ENCODE measurements at regions not wholly inside any gene's neighbourhood (a gene's known extent, or its start where the extent isn't known, plus 50 kb on each side); places are given as distances from the start of the nearest gene placed in this dataset.
"Not testable (repeated sequence)": the region's sequence is repeated elsewhere in the genome, so short reads cannot be mapped to it uniquely, and the experiment has no call there.

DNA sequence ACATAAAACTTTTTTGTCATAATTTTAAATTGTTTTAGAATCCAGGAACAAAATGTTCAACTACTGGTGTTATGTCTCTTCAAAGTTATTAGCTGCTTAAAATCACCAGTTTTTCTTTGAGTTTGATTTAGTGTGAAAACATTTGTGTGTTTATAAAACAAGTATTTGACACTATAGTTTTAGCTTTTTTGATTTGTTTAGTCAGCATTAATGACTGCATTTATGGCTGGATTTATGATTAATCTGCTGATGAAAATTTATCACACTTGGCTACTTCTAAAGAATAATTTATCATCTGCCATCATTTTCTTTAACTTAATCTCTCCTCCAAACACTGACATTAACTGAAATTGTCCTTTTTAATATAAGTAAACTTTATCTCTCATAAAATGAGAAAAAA lies 1465.9 kb upstream of the SLC10A2 start:
- DNase-seq (ENCODE audit: low spot score): no peak

DNA sequence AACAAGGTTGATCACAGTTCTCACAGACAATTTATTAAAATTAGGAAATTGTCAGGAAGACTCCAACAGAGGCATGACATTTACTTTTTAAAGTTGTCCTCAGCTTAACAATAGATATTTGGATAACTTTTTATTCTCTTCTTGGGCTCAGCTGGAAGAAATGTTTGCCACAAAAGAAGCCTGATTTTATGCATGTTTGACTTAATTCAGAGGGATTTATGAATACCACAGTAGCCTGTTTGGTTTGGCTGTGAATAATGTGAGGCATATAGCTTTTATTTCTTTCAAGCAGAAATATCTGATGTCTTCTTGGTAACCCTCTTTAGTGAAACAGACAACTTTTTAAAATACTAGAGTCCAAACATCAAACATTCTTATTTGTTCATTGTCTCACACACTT lies 1464.5 kb upstream of the SLC10A2 start:
- DNase-seq (ENCODE audit: low spot score): no peak

DNA sequence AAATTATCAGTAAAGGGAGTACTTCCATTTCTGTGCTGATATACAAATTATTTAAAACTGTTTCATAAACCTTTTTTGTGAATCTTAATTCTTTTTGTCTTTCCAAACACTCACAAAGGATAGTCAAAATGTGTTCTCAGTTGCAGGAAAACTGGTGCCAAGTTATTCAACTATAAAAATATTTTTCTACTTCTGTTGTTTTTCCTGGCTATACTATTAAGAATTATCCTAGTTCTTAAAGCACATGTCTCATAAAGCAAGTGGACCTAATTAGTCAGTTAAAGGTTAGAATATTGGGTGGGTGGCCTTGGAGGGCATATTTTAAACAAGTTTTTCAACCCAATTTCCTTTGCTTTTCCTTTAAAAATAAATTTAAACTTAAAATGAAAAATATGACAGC lies 1460.3 kb upstream of the SLC10A2 start:
- DNase-seq (ENCODE audit: low spot score): no peak

- no peak for DNase-seq (ENCODE audit: low spot score)
Measured at GRCh38 chr13:104525467-104525866, 1459.2 kb upstream of the SLC10A2 start.

DNA sequence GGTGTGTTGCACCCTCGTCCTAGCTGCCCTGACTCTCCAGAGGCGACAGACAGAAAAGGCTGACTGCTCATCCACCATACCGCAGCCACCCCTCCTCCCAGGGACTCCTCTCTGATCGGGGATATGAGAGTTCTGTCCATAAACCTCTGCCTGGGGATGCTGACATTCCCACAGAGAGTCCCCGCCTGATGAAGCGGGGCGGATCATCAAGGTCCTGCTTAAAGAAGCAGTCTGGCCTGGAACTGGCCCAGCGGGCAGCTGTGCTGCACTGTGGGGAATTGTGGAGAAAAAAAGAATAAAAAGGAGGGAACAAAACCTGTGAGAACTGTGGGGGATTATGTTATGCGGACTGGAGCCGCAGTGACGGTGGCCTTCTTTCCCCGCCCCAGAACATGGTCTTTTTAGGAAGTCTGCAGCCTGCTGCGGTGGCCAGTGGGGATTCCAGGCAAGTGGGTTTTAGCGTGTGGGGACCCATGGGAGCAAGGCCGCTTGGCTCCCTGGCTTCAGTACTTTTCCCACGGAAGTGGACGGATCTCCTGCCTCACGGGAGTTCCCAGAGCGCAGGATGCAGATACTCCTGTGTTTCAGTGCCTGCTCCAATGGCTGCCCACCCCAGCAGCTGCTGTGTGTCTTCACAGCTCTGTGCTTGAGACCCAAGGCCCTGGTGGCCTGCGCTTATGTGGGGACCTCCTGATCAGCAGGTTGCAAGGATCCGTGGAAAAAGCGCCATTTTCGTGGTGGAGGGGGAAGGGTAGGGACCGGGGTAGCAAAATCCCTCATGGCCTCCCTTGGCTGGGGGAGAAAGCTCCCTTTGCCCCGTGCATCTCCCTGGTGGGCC lies 1456.2 kb upstream of the SLC10A2 start:
- no peak for DNase-seq (ENCODE audit: low spot score)

GRCh38 chr13:104510422-104510821 lies 1444.2 kb upstream of the SLC10A2 start:
- no peak for DNase-seq (ENCODE audit: low spot score)

DNA sequence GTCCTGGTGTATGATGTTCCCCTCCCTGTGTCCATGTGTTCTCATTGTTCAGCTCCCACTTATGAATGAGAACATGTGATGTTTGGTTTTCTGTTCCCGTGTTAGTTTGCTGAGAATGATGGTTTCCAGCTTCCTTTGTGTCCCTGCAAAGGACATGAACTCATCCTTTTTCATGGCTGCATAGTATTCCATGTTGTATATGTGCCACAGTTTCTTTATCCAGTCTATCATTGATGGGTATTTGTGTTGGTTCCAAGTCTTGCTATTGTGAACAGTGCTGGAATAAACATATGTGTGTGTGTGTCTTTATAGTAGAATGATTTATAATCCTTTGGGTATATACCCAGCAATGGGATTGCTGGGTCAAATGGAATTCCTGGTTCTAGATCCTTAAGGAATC lies 1427.3 kb upstream of the SLC10A2 start:
- not testable (repeated sequence) for DNase-seq (ENCODE audit: low spot score)

DNA sequence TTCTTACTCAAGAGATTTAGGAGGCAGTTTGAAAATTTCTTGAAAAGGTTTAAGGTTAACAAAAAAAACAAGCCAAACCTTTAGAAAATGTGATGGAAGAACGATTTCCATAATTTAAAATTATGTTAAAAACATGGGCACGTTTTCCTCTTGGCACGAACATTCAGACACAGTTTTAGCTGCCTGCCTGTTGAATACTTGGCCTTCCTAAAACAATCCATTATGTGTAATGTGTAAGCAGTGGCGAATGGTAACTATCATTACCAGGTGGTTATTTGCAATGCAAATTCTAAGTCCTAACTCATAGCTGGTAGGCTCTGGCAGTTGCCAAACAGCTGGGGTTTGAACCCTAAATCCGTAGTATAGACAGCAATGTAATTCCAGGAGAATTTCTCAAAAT lies 1425.7 kb upstream of the SLC10A2 start:
- no peak for DNase-seq (ENCODE audit: low spot score)

GRCh38 chr13:104487006-104487405 lies 1420.8 kb upstream of the SLC10A2 start:
- DNase-seq (ENCODE audit: low spot score): no peak

GRCh38 chr13:104485571-104485970 lies 1419.4 kb upstream of the SLC10A2 start:
- no peak for DNase-seq (ENCODE audit: low spot score)

- DNase-seq (ENCODE audit: low spot score): no peak
Measured at GRCh38 chr13:104483631-104484030, 1417.4 kb upstream of the SLC10A2 start.

DNA sequence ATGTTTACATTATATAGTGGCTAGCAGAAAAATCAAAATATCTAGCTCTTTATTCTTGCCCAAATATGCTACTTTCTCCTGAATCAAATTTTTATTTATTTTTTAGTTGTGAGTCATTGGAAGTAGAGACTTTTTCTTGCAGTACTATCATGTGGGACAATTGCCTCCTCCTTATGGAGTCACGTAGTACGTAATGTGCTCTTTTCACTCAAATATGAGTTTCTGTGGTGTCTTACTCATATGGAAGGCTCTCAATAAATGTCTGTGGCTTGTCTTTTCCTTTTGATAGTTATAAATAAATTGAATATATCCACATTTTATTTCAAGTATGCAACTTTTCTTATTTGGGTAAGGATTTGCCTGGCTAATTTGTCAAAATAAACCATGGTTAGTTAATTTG lies 1411.0 kb upstream of the SLC10A2 start:
- DNase-seq (ENCODE audit: low spot score): no peak

- no peak for DNase-seq (ENCODE audit: low spot score)
Measured at GRCh38 chr13:104473936-104474335, 1407.7 kb upstream of the SLC10A2 start.

- no peak for DNase-seq (ENCODE audit: low spot score)
Measured at GRCh38 chr13:104466016-104466415, 1399.8 kb upstream of the SLC10A2 start.

DNA sequence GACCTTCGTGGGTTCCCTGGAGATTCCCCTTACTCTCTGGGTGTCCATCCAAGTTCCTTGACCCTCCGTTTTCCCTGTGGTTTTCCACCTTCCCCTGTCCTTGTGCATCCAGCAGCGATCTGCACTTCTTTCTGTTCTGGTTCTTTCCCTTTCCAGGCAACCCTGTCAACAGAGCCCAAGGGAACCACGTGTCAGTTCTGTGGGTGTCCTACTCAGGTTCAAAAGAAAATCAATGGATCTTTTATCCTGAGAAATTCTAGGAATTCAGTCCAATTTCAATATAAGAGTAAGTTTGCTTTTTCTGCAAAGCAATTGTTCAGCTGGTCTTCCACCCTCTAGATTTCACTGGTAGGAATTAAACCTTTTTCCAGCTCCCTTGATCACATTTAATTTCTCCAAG lies 1394.8 kb upstream of the SLC10A2 start:
- no peak for DNase-seq (ENCODE audit: low spot score)

DNA sequence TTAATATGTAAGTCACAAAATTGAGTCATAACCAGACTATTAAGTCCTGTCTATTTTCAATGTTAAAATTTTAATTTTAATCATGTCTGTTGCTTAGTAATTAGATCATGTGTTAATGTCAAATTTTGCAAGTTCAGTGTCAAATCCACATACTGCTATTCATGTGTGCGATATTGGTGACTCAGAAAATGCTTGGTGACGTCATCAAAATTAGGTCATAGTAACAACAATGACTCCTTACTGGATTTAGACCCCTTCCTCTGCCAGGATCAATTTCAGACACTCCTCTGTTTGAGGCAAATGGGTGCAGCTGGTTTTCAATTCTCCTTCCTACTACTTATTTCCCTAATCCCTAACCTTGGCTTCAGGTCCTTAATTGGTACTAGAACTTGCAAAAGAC lies 1394.3 kb upstream of the SLC10A2 start:
- no peak for DNase-seq (ENCODE audit: low spot score)

GRCh38 chr13:104450006-104450405 lies 1383.8 kb upstream of the SLC10A2 start:
- DNase-seq (ENCODE audit: low spot score): no peak

DNA sequence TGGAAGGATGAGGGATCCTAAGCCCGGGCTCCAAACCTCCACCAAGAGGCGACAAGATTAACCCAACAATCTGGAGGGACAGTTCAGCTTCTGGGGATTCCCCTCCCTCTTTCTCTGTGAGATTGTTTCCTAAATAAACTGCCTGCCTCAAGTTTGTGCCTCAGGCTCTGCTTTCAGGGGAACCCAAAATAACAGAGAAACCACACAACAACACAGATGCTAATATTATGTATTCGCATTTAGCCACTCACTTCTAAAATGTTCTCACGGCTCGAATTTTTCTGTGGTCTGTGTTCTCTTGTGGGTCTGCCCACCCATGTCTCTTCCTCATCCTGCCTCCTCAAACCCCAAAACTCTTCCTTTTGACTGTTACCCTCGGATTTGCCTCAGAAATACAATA lies 1381.1 kb upstream of the SLC10A2 start:
- DNase-seq (ENCODE audit: low spot score): no peak

- DNase-seq (ENCODE audit: low spot score): no peak
Measured at GRCh38 chr13:104442536-104442935, 1376.3 kb upstream of the SLC10A2 start.

DNA sequence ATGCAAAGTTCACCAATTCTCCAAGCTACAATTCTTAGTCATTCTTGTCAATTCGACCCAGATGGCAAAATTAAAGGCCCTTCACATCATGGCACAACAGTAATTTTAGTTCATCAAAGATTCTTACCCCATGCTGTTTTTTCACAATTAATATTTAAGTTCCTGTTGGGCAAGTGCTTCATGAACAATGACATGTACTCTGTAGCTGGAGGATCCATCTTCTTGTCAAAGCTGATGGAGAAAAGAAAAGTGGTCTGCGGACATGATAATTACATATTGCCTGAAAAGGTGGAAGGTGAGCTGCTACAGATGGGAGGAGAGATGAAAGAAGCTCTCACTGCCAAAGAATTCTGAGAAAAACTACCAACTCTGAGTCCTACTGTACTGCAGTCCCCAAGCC lies 1370.3 kb upstream of the SLC10A2 start:
- no peak for DNase-seq (ENCODE audit: low spot score)

- DNase-seq (ENCODE audit: low spot score): no peak
Measured at GRCh38 chr13:104431895-104432294, 1365.7 kb upstream of the SLC10A2 start.

DNA sequence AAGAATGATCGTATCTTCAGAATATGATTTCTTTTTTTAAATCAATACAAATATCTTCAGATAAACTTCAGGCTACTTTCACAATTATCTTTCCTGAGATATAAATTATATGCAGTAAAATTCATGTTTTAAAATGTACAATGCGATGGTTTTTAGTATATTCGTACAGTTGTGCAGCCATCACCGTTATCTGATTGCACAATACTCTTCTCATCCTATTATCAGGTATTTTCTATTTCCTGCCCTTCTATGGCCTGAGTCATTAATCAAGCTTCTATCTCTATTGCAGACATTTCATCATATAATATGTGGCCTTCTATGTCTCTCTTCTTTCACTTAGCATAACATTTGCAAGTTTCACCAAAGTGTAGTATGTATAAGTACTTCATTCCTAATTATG lies 1360.2 kb upstream of the SLC10A2 start:
- no peak for DNase-seq (ENCODE audit: low spot score)

- no peak for DNase-seq (ENCODE audit: low spot score)
Measured at GRCh38 chr13:104422668-104423067, 1356.5 kb upstream of the SLC10A2 start.

DNA sequence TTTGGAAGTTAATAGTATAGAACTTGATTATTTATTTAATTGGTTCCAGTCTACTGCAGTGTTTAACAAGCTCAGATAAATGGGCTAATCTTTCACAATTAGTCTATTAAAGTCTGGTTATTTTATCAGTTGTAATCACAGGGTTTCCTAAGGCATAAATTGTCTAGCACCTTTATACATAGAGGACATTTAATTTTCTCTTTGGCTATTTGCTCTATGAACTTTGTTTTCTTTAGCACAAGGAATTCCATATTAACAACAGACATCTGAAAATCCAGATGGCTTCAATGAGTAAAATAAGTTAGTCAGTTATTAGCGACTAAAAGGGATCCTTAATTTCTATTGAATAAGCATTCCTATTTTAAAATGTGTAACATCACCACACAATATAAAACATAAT lies 1350.8 kb upstream of the SLC10A2 start:
- DNase-seq (ENCODE audit: low spot score): no peak

Data from hematopoietic multipotent progenitor cell treated with erythropoietin and hydrocortisone succinate and interleukin-3 and kit ligand, for 17 days (in vitro differentiated cells).